ENCODE measurements at regions not wholly inside any gene's neighbourhood (a gene's known extent, or its start where the extent isn't known, plus 50 kb on each side); places are given as distances from the start of the nearest gene placed in this dataset.
"Not testable (repeated sequence)": the region's sequence is repeated elsewhere in the genome, so short reads cannot be mapped to it uniquely, and the experiment has no call there.

DNA sequence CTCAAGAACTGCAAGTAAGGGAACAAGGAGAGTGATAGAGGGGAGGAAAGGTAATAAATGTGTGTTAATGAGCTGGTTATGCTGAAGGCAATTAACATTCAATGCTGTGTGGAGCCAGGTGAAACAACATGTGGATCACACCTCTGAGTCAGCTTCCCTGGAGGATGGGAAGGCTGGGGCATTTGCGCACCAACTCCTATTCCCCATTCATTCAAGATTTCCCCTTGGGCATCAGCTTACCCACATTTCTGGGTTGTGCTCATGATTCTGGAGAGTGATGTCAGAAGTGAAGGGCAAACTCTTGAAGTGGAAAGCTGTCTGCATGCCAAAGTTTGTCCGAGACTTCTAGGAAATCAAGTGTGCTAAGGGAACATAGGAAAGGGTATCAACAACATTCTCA lies 461.4 kb downstream of the MID1IP1 start:
- no peak for DNase-seq (ENCODE audit: low read depth)
- TF ChIP-seq, protein P1, sequence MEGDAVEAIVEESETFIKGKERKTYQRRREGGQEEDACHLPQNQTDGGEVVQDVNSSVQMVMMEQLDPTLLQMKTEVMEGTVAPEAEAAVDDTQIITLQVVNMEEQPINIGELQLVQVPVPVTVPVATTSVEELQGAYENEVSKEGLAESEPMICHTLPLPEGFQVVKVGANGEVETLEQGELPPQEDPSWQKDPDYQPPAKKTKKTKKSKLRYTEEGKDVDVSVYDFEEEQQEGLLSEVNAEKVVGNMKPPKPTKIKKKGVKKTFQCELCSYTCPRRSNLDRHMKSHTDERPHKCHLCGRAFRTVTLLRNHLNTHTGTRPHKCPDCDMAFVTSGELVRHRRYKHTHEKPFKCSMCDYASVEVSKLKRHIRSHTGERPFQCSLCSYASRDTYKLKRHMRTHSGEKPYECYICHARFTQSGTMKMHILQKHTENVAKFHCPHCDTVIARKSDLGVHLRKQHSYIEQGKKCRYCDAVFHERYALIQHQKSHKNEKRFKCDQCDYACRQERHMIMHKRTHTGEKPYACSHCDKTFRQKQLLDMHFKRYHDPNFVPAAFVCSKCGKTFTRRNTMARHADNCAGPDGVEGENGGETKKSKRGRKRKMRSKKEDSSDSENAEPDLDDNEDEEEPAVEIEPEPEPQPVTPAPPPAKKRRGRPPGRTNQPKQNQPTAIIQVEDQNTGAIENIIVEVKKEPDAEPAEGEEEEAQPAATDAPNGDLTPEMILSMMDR (conservative IDR thresholded peaks at IDR 0.05; ENCODE audit: low read depth, low read length) = no peak
- no peak overlapping the region for H3K4me3 ChIP-seq (ENCODE audit: low read depth, low read length)

GRCh38 chrX:39264023-39264422 lies 462.8 kb downstream of the MID1IP1 start:
- H3K4me3 ChIP-seq (ENCODE audit: low read depth, low read length) = no peak overlapping the region
- TF ChIP-seq, protein P1 (conservative IDR thresholded peaks at IDR 0.05; ENCODE audit: low read depth, low read length) = no peak
- no peak for DNase-seq (ENCODE audit: low read depth)

- no peak for DNase-seq (ENCODE audit: low read depth)
- no peak overlapping the region for H3K4me3 ChIP-seq (ENCODE audit: low read depth, low read length)
- TF ChIP-seq, protein P1 (conservative IDR thresholded peaks at IDR 0.05; ENCODE audit: low read depth, low read length) = no peak
Observed at GRCh38 chrX:39267176-39267575, 465.9 kb downstream of the MID1IP1 start.

DNA sequence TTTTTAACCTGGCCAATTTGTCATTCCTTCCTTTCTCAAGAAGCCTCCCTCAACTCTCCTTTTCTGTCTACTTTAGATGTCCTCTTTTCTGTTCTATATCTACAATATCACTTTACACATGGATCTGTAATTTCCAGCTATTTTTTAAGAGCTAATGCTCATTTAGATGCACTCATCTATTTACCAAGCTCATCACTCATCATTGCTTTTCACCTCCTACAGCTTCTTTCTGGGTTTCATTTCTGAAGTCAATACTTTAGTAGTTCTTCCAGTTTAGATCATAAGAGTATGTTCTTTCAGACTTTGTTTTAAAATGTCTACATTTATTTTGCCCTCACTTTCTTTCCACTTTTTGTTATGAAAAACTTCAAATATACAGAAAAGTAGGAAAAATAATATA lies 466.9 kb downstream of the MID1IP1 start:
- TF ChIP-seq, protein P1 (conservative IDR thresholded peaks at IDR 0.05; ENCODE audit: low read depth, low read length) = no peak
- no peak for DNase-seq (ENCODE audit: low read depth)
- no peak overlapping the region for H3K4me3 ChIP-seq (ENCODE audit: low read depth, low read length)

- no peak for DNase-seq (ENCODE audit: low read depth)
- no peak overlapping the region for H3K4me3 ChIP-seq (ENCODE audit: low read depth, low read length)
- TF ChIP-seq, protein P1 (conservative IDR thresholded peaks at IDR 0.05; ENCODE audit: low read depth, low read length) = no peak
Observed at GRCh38 chrX:39275500-39276068, 474.3 kb downstream of the MID1IP1 start.

- DNase-seq (ENCODE audit: low read depth); H3K4me3 ChIP-seq (ENCODE audit: low read depth, low read length): not testable (repeated sequence)
Observed at GRCh38 chrX:39277685-39278390, 476.6 kb downstream of the MID1IP1 start.

DNA sequence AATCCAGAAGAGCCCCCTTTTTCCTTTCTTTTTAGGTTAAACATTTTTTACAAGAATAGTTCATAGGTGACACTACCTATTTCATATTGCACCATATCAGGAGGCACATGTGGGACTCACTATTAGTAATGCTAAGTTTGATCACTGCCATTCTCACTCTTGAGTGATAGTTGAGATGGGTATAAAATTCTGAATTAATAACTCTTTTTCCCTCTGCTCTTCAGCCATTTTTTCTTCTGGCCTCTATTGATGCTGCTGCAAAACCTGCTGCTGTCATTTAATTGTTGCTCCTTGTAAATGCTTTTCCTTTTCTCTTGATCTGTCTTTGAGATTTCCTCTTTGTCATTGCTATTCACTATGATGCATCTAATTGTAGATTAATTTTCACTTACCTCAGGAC lies 482.0 kb downstream of the MID1IP1 start:
- DNase-seq (ENCODE audit: low read depth) = no peak
- H3K4me3 ChIP-seq (ENCODE audit: low read depth, low read length) = no peak overlapping the region
- TF ChIP-seq, protein P1 (conservative IDR thresholded peaks at IDR 0.05; ENCODE audit: low read depth, low read length) = no peak

All from choroid plexus epithelial cell (primary cell).